ENCODE measurements at regions not wholly inside any gene's neighbourhood (a gene's known extent, or its start where the extent isn't known, plus 50 kb on each side); places are given as distances from the start of the nearest gene placed in this dataset.

DNA sequence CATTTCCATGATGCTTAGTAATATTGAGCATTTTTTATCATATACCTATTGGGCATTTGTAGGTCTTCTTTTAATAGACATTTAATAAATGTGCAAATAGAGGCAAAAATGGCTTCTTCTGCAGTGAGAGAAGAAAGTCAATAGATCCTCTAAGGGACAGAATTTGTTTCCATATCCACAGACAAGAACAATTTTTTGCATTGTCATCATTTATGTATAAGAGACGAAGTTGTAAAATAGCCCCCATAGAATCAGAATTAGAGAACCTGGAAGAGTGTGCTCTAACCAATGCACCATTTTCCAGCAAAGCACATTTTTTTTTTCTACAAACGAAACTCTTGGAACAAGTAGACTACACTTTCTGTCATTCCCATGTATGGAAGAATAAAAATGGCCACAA is 365.1 kb upstream of the PDE3A start:
- TF ChIP-seq, protein P1, sequence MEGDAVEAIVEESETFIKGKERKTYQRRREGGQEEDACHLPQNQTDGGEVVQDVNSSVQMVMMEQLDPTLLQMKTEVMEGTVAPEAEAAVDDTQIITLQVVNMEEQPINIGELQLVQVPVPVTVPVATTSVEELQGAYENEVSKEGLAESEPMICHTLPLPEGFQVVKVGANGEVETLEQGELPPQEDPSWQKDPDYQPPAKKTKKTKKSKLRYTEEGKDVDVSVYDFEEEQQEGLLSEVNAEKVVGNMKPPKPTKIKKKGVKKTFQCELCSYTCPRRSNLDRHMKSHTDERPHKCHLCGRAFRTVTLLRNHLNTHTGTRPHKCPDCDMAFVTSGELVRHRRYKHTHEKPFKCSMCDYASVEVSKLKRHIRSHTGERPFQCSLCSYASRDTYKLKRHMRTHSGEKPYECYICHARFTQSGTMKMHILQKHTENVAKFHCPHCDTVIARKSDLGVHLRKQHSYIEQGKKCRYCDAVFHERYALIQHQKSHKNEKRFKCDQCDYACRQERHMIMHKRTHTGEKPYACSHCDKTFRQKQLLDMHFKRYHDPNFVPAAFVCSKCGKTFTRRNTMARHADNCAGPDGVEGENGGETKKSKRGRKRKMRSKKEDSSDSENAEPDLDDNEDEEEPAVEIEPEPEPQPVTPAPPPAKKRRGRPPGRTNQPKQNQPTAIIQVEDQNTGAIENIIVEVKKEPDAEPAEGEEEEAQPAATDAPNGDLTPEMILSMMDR (IDR thresholded peaks at IDR 0.05) = no peak
- no peak for TF ChIP-seq POLR2A (IDR thresholded peaks at IDR 0.05)
- TF ChIP-seq POLR2AphosphoS5 (IDR thresholded peaks at IDR 0.05; ENCODE audit: insufficient read depth in 1 of 2, low read depth in 1 of 2) = no peak
